NCI-H187 (cell line): ENCODE measurements at regions not wholly inside any gene's neighbourhood (a gene's known extent, or its start where the extent isn't known, plus 50 kb on each side); places are given as distances from the start of the nearest gene placed in this dataset.
"Not testable (repeated sequence)": the region's sequence is repeated elsewhere in the genome, so short reads cannot be mapped to it uniquely, and the experiment has no call there.

ENCODE experiments used
- DNase-seq, 2 experiments: peaks; one replicate each; lab custom pipeline; 2025; lab: John Stamatoyannopoulos, UW

GRCh38 chr7:106562711-106563366 is 98.1 kb downstream of the CCDC71L start:
- no peak for DNase-seq

GRCh38 chr7:106561666-106562411 is 99.1 kb downstream of the CCDC71L start:
- no peak for DNase-seq

- no peak for DNase-seq
These were observed 99.8 kb downstream of the CCDC71L start for GRCh38 chr7:106561151-106561550.

GRCh38 chr7:106560482-106560881 is 100.5 kb downstream of the CCDC71L start:
- DNase-seq: no peak

- not testable (repeated sequence) for DNase-seq
These were observed 104.7 kb downstream of the CCDC71L start for GRCh38 chr7:106556244-106556643.

GRCh38 chr7:106554623-106555022 is 106.3 kb downstream of the CCDC71L start:
- DNase-seq: not testable (repeated sequence)

- no peak for DNase-seq
These were observed 107.5 kb downstream of the CCDC71L start for GRCh38 chr7:106553446-106553836.

- no peak for DNase-seq
These were observed 108.1 kb downstream of the CCDC71L start for GRCh38 chr7:106552645-106553445.

GRCh38 chr7:106551936-106552335 is 109.0 kb downstream of the CCDC71L start:
- DNase-seq: no peak

- DNase-seq: no peak
These were observed 112.5 kb downstream of the CCDC71L start for GRCh38 chr7:106548491-106548890.

- DNase-seq: no peak
These were observed 115.7 kb downstream of the CCDC71L start for GRCh38 chr7:106545275-106545674.

GRCh38 chr7:106543221-106543757 is 117.7 kb downstream of the CCDC71L start:
- no peak for DNase-seq

- peak in 1 of 2 experiments; percentile 24 for DNase-seq
These were observed 118.3 kb downstream of the CCDC71L start for GRCh38 chr7:106542550-106543220.

GRCh38 chr7:106538638-106539037 is 122.3 kb downstream of the CCDC71L start:
- DNase-seq: no peak

- no peak for DNase-seq
These were observed 123.8 kb downstream of the CCDC71L start for GRCh38 chr7:106537119-106537518.

GRCh38 chr7:106536079-106536478 is 124.9 kb downstream of the CCDC71L start:
- no peak for DNase-seq

- DNase-seq: no peak
These were observed 125.6 kb downstream of the CCDC71L start for GRCh38 chr7:106535234-106535932.

GRCh38 chr7:106534271-106534846 is 126.6 kb downstream of the CCDC71L start:
- no peak for DNase-seq

- DNase-seq: not testable (repeated sequence)
These were observed 130.8 kb downstream of the CCDC71L start for GRCh38 chr7:106530183-106530582.

GRCh38 chr7:106526617-106527016 is 134.3 kb downstream of the CCDC71L start:
- not testable (repeated sequence) for DNase-seq

GRCh38 chr7:106524690-106525059 is 136.3 kb downstream of the CCDC71L start:
- no peak for DNase-seq
